Stimulated activated CD8-positive, alpha-beta memory T cell treated with anti-CD3 and anti-CD28 coated beads, Interleukin-12 subunit alpha, Interleukin-12 subunit beta, amount 100 ng/mL, for 24 hours (primary cell): ENCODE measurements at regions not wholly inside any gene's neighbourhood (a gene's known extent, or its start where the extent isn't known, plus 50 kb on each side); places are given as distances from the start of the nearest gene placed in this dataset.

Experiments used
- DNase-seq: peaks from one replicate; pipeline ENCODE4 v3.0.0-alpha.2; 2020; ENCODE audit errors: extremely low read depth

DNA sequence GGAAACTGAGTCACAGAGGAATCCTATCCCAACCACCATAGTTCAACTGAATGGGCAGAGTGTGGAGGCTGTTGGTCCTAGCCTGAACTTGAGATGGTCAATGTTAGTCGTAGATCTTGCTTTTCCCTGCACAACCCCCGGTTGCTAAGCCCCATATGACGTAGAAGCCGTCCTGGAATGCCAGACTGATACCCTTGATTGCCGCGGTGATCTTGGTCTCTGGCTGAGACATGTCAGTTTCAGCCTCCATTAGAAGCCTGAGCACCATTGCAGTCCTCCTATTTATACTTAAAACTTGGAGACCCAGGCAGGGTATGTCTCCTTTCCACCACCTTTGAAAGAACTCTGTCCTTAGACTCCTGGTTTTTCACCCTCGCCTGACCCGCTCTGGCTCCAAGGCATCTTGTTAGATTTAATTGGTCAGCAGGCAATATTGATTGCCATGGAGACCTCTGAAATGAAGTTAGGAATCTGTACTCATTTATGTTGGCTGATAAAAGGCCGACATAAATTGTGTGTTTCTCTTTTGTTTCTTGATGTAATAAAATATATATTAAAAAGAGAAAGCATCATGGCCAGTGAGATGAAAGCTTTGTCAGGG is 53.4 kb downstream of the RPLP1 start:
- DNase-seq = no peak

DNA sequence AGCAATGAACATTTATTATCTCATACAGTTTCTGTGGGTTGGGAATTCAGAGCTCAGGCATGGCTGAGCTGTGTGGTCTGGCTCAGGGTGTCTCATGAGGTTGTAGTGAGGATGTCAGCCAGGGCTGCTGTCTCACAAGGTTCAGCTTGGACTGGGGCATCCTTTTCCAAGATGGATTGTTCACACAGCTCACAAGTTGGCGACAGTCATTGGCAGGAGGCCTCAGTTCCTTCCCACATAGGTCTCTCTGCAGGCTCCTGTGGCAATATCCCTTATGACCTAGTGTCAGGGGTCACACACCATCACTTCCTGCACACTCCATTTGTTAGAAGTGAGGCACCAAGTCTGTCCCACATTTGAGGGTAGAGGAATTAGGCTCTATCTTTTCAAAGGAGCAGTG is 56.0 kb downstream of the RPLP1 start:
- DNase-seq = no peak

DNA sequence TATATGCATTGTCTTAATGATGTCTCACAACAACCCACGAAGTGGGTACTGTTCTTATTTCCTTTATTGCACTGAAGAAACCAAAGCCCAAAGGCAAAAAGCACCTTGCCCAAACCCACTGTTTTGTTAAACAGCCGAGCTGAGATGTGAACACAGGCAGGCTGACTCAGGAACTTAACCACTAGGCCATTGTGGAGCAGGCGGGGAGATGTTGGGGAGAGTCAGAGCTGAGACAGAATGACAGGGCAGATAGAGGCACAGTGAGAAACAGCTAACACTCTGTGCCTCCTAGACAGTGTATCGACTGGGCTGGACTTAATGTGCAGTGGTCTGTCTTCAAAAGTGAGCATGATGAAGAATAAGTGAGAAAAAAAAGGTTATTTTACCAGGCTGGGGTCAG is 56.5 kb downstream of the RPLP1 start:
- DNase-seq = no peak

DNA sequence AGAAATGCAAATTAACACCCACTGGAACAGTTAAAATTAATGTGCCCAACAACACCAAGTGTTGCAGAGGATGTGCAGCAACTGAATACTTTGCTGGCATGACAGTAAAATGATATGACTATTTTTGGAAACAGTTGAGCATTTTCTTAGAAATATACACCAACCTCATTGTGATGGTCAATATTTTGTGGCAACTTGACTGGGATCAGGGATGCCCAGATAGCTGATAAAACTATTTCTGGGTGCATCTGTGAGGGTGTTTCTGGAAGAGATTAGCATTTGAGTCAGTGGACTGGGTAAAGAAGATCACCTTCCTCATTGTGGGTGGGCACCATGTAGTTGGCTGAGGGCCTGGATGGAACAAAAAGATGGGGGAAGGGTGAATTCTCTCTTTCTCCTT is 57.9 kb downstream of the RPLP1 start:
- DNase-seq = no peak

GRCh38 chr15:69511015-69511414 is 58.4 kb downstream of the RPLP1 start:
- no peak for DNase-seq

DNA sequence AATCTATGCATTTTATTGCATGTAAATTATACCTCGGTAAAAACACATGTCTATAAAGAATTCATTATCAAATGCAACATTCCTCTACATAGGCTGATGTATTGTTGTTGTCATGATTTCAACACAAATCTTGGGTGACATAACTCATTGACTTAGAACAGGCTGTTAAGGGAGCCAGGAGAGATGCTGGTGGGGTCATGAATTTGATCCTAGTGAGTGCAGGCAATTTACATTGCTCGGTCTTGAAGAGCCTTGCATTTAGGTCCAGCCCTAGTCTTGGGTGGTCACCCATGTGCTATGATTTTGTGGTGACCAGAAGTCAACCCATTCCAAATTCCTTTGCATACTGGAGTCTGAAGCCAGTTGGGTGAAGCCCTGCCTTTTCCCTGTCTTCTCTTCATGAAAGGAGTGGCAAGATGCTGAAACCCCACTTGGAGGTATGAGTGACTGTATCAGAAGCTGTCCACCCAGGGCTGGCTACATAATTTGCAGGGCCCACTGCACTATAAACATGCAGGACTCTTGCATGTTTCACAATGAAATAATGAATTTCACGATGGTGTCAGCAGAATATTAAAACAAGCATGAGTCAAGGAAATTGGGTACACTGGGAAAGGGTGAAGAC is 59.2 kb downstream of the RPLP1 start:
- DNase-seq = no peak

- DNase-seq = no peak
Measured at GRCh38 chr15:69513450-69513960, 60.9 kb downstream of the RPLP1 start.

GRCh38 chr15:69513986-69514385 is 61.4 kb downstream of the RPLP1 start:
- no peak for DNase-seq

DNA sequence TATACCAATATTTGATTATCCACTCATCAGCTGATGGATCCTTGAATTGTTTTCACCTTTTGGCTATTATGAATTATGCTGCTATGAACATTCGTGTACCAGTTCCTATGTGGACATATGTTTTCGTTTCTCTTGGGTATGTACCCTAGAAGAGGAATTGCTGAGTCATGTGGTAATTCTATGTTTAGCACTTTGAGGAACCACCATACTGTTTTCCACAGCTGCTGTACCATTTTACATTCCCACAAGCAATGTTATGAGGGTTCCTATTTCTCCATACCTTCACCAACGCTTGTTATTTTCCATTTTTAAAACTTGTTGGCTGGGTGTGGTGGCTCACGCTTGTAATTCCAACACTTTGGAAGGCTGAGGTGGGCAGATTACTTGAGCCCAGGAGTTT is 62.9 kb downstream of the RPLP1 start:
- no peak for DNase-seq

- DNase-seq = no peak
Measured at GRCh38 chr15:69515926-69516325, 63.3 kb downstream of the RPLP1 start.

DNA sequence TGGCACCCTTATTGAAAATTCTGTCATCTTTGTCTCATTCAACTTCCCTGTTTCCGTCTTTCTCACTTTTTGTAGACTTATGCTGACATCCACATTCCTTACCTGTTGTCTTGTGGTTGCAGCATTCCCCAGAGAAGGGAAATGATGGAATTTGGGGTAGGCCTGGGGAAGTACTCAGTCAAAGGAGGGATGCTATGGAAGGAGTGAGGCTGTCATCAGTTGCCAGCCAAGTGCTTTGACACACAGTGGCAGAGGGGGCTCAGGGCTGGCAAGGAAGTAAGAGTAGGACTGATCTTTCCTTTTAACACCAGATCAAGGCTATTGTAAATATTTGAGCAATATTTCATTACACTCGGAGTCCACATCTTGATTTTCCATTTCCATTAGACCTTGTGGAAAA is 64.4 kb downstream of the RPLP1 start:
- no peak for DNase-seq

DNA sequence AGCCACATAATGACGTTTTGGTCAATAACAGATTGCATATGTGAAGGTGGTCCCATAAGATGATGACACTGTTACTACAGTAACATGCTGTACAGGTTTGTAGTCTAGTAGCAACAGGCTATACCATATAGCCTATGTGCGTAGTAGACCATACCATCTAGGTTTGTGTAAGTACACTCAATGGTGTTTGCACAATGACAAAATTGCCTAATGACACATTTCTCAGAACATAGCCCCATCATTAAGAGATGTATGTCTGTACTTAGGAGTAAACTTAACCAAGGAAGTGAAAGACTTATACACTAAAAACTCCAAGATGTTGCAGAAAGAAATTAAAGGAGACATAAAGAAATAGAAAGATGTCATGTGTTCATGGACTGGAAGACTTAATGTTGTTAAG is 66.2 kb downstream of the RPLP1 start:
- no peak for DNase-seq

GRCh38 chr15:69520067-69520466 is 67.4 kb downstream of the RPLP1 start:
- no peak for DNase-seq

DNA sequence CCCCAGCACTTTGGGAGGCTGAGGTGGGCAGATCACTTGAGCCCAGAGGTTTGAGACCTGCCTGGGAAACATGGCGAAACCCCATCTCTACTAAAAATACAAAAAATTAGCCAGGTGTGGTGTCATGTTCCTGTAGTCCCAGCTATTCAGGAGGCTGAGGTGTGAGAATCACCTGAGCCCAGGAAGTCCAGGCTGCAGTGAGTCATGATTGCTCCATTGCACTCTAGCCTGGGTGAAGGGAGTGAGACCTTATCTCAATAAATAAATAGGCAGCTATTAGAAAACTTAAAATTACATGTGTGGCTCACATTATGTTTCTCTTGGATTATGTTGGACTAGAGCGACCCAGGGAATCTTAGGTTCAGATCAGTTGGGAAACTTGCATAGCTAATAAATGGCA is 69.7 kb downstream of the RPLP1 start:
- no peak for DNase-seq

GRCh38 chr15:69523010-69524001 is 70.7 kb downstream of the RPLP1 start:
- DNase-seq = peak; percentile 24

DNA sequence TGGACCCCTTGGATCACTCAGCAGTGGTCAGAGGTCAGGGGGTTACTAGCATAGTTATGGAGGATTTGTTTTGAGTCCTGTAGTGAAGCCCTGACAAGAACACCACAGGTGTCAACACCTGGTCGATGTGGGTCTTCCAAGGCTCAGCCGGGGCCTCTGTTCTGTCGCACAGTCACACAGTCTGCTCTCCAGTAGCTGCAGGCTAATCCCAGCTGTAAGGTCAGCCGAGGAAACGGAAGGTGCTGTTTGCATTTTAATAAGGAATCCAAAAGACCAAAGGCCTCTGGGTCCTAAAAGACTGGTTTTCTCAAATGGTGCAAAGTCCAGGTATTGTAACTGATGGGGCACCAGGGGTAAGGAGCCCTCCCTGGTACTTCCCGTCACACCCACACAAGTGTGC is 71.7 kb downstream of the RPLP1 start:
- no peak for DNase-seq

GRCh38 chr15:69524814-69525213 is 72.2 kb downstream of the RPLP1 start:
- DNase-seq = no peak

DNA sequence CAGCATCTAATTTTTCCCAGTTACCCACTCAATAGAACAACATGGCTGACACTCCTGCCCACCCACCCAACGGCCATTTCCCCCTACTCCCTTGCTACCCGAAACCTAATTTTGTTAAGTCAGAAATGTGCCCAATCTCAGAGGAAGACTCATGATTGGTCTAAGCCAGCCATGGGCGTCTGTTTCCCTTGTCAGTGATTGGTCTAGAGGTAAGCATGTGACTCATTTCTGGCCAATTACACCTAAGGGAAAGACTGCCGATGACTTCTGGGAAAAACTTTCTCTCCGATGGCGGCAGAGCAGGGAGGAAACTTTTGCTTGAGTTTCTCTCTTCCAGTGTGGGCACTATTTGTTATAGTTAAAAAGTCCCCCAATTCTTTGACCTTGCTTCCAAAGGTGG is 72.9 kb downstream of the RPLP1 start:
- DNase-seq = no peak

DNA sequence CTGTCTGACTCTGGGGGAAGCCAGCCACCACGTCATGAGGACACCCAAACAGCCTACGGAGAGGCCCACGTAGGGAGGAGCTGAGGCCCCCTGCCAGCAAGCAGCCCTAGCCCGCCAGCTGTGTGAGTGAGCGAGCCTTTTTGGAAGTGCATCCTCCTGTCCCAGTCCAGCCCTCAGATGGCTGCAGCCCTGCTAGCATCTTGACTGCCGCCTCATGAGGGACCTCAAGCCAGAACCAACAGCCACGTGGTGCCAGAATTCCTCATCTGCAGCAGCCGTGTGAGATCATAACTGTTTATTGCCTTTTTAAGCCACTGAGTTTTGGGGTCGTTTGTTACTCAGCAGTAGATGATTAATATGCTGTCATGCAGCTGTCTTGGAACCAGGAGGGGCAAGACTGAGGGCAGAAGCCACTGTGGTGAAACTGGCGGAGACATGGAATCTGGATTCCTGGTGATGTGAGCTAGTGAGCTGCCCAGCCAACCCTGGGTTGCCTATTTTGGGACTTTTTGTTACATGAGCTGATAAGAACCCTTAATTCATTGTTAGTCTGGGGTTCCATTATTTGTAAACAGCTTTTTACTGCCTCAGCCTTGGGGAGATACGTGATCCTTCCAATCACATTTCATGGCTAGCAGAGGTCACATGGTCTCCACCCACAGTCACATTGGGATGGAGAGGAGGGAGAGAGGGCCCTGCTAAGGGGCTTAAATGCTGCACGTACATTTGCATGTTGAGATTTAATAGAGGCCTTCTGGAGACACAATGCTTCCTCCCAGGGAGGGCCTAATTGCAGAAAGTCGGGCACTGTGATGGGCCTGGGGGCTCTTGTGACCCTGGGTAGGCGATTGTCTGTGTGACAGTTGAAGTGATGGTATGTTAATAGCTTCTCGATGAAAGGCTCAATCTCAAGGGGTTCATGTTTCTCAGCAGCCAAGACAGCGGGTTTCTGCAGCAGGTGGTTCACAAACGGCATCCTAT is 73.8 kb downstream of the RPLP1 start:
- DNase-seq = no peak

GRCh38 chr15:69529141-69529540 is 76.5 kb downstream of the RPLP1 start:
- no peak for DNase-seq

GRCh38 chr15:69529961-69530633 is 77.5 kb downstream of the RPLP1 start:
- no peak for DNase-seq
